Astrocyte (in vitro differentiated cells and primary cell): ENCODE measurements at regions not wholly inside any gene's neighbourhood (a gene's known extent, or its start where the extent isn't known, plus 50 kb on each side); places are given as distances from the start of the nearest gene placed in this dataset.

Experiments
- DNase-seq: peaks from one replicate; pipeline ENCODE4 v3.0.0-alpha.2; 2010; ENCODE audit warnings: low read depth
- FAIRE-seq: peaks from 2 replicates; lab custom pipeline; 2011; peaks lifted over from hg19 to GRCh38; lab: Jason Lieb, UNC
- H2AFZ ChIP-seq: 2 replicates; pipeline ENCODE4 v1.6.0; 2012; ENCODE audit warnings: low read depth, low read length, inconsistent platforms
- H3K27ac ChIP-seq: 2 replicates; pipeline ENCODE4 v1.5.1; 2011; ENCODE audit warnings: low read depth, low read length, inconsistent platforms
- H3K27me3 ChIP-seq: 2 replicates; pipeline ENCODE4 v1.6.0; 2011; ENCODE audit warnings: low read length, inconsistent platforms; ENCODE audit not compliant: insufficient read depth
- H3K36me3 ChIP-seq: 2 replicates; pipeline ENCODE4 v1.5.1; 2011; ENCODE audit warnings: low read length, inconsistent platforms; ENCODE audit not compliant: insufficient read depth
- H3K4me1 ChIP-seq: 2 replicates; pipeline ENCODE4 v1.5.1; 2011; ENCODE audit warnings: low read length, inconsistent platforms; ENCODE audit not compliant: insufficient read depth
- H3K4me2 ChIP-seq: 2 replicates; pipeline ENCODE4 v1.6.0; 2012; ENCODE audit warnings: low read length, inconsistent platforms
- H3K4me3 ChIP-seq: 2 replicates; pipeline ENCODE4 v1.5.1; 2011; ENCODE audit warnings: low read depth, mild to moderate bottlenecking, low read length, inconsistent platforms; ENCODE audit not compliant: insufficient read depth
- H3K79me2 ChIP-seq: 2 replicates; pipeline ENCODE4 v1.6.0; 2012; ENCODE audit warnings: mild to moderate bottlenecking, low read length, inconsistent platforms; ENCODE audit not compliant: insufficient read depth
- H3K9ac ChIP-seq: 2 replicates; pipeline ENCODE4 v1.6.0; 2012; ENCODE audit warnings: mild to moderate bottlenecking, low read length, inconsistent platforms
- H3K9me3 ChIP-seq: 2 replicates; pipeline ENCODE4 v1.5.1; 2012; ENCODE audit warnings: low read depth, mild to moderate bottlenecking, low read length, inconsistent platforms; ENCODE audit not compliant: insufficient read depth
- H4K20me1 ChIP-seq: 2 replicates; pipeline ENCODE4 v1.6.0; 2012; ENCODE audit warnings: low read length, inconsistent platforms; ENCODE audit not compliant: insufficient read depth
- H3K27ac Mint-ChIP-seq: one replicate; pipeline ENCODE4 v1.8.0; 2021; ENCODE audit warnings: mild to moderate bottlenecking, mixed read lengths; ENCODE audit not compliant: unreplicated experiment
- H3K27me3 Mint-ChIP-seq: one replicate; pipeline ENCODE4 v1.8.0; 2021; ENCODE audit warnings: low read depth, mixed read lengths; ENCODE audit not compliant: unreplicated experiment
- H3K36me3 Mint-ChIP-seq: one replicate; pipeline ENCODE4 v1.8.0; 2021; ENCODE audit warnings: low read depth, mixed read lengths; ENCODE audit not compliant: unreplicated experiment
- H3K4me1 Mint-ChIP-seq: one replicate; pipeline ENCODE4 v1.8.0; 2021; ENCODE audit warnings: low read depth, mixed read lengths; ENCODE audit not compliant: unreplicated experiment
- H3K4me3 Mint-ChIP-seq: one replicate; pipeline ENCODE4 v1.8.0; 2021; ENCODE audit warnings: mild to moderate bottlenecking, moderate library complexity, mixed read lengths; ENCODE audit not compliant: unreplicated experiment
- H3K9me3 Mint-ChIP-seq: one replicate; pipeline ENCODE4 v1.8.0; 2021; ENCODE audit warnings: mild to moderate bottlenecking, mixed read lengths; ENCODE audit not compliant: unreplicated experiment
- EZH2 ChIP-seq: IDR thresholded peaks from 2 replicates; pipeline ENCODE4 v1.6.1; 2012; ENCODE audit warnings: mild to moderate bottlenecking, low read length, inconsistent platforms; ENCODE audit not compliant: insufficient read depth
- TF ChIP-seq, protein P1 (sequence below): IDR thresholded peaks from 2 replicates; pipeline ENCODE4 v1.5.1; 2011; ENCODE audit warnings: low read depth, mild to moderate bottlenecking, inconsistent platforms, low read length, moderate library complexity; ENCODE audit not compliant: insufficient read depth

DNA sequence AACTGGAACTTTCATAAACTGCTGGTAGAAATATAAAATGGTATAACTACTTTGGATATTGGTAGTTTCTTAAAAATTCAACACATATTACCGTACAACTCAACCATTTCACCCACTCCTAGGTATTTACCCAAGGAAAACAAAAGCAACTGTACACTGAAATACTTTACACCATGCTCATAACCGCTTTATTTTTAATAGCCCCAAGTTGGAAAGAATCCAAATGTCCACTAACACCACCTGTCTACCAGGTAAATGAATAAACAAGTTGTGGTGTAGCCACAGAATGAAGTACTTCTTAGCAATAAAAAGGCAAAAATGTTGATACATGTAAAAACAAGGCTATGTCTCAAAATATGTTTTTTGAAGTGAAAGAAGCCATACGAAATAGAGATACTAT lies 215.9 kb upstream of the PEX5L start:
- TF ChIP-seq, protein P1, sequence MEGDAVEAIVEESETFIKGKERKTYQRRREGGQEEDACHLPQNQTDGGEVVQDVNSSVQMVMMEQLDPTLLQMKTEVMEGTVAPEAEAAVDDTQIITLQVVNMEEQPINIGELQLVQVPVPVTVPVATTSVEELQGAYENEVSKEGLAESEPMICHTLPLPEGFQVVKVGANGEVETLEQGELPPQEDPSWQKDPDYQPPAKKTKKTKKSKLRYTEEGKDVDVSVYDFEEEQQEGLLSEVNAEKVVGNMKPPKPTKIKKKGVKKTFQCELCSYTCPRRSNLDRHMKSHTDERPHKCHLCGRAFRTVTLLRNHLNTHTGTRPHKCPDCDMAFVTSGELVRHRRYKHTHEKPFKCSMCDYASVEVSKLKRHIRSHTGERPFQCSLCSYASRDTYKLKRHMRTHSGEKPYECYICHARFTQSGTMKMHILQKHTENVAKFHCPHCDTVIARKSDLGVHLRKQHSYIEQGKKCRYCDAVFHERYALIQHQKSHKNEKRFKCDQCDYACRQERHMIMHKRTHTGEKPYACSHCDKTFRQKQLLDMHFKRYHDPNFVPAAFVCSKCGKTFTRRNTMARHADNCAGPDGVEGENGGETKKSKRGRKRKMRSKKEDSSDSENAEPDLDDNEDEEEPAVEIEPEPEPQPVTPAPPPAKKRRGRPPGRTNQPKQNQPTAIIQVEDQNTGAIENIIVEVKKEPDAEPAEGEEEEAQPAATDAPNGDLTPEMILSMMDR, result no peak
- no peak for TF ChIP-seq EZH2
- Histone ChIP-seq H4K20me1 (no peaks in the 10 kb centered on the region), H3K27me3 (no peaks in the 10 kb centered on the region), H3K4me2 (no peak overlapping the region), H3K4me3 (no peak overlapping the region), H3K36me3 (no peaks in the 10 kb centered on the region), H3K9me3 (no peaks in the 10 kb centered on the region), H2AFZ (no peak overlapping the region), H3K27ac (no peak overlapping the region), H3K9ac (no peak overlapping the region), H3K79me2 (no peaks in the 10 kb centered on the region), H3K4me1 (no peaks in the 10 kb centered on the region)
- Mint-ChIP-seq H3K4me3 (no peak overlapping the region), H3K4me1 (no peaks in the 10 kb centered on the region), H3K9me3 (no peaks in the 10 kb centered on the region), H3K27me3 (no peaks in the 10 kb centered on the region), H3K27ac (no peak overlapping the region), H3K36me3 (no peaks in the 10 kb centered on the region)
- FAIRE-seq (no peak), DNase-seq (no peak)

DNA sequence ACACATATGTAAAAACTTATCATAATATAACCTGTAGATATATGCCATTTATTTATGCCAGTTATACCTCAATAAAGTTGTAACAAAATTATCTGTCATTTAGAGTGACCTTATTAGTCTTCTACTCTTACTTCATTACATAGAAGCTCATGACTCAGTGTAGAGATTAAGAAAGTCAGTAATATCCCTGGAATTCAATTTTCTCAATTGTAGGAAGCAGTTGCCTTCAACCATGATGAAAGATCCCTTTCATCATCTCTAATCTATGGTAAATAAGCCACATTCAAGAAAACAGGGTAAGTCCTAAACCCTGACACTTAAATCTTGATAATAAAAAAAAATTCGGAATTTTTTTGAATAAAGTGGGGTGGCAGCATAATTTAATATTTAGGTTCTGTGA lies 216.5 kb upstream of the PEX5L start:
- Mint-ChIP-seq H3K4me3 (no peak overlapping the region), H3K27ac (no peak overlapping the region), H3K9me3 (no peaks in the 10 kb centered on the region), H3K27me3 (no peaks in the 10 kb centered on the region), H3K4me1 (no peaks in the 10 kb centered on the region), H3K36me3 (no peaks in the 10 kb centered on the region)
- H3K27me3 ChIP-seq, result no peaks in the 10 kb centered on the region
- no peak overlapping the region for H3K4me3 ChIP-seq
- no peaks in the 10 kb centered on the region for H4K20me1 ChIP-seq
- H3K4me2 ChIP-seq, result no peak overlapping the region
- no peaks in the 10 kb centered on the region for H3K4me1 ChIP-seq
- H3K36me3 ChIP-seq, result no peaks in the 10 kb centered on the region
- no peak overlapping the region for H3K27ac ChIP-seq
- TF ChIP-seq, protein P1, result no peak
- no peak for TF ChIP-seq EZH2
- H3K79me2 ChIP-seq, result no peaks in the 10 kb centered on the region
- FAIRE-seq, result no peak
- H3K9me3 ChIP-seq, result no peaks in the 10 kb centered on the region
- no peak for DNase-seq
- no peak overlapping the region for H3K9ac ChIP-seq
- no peak overlapping the region for H2AFZ ChIP-seq

DNA sequence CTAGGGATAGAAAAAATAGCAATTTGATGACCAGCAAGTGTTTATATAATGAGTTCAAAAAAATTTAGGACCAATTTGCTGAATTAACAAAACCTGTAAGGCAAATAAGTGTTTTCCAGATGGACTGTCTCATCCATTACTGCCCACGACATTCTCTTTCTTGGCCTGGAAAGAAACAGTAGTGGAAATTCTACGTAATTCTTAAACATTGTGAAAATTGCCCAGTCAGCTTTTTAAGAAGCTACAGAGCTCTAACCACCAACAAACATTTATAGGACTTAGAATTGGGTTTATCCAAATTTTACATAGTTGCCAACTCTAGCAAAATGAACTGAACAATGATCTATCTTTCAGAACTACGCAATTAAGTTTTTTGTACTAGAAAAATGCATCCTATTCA lies 227.7 kb upstream of the PEX5L start:
- H3K4me2 ChIP-seq, result no peak overlapping the region
- no peak overlapping the region for H3K9ac ChIP-seq
- Mint-ChIP-seq H3K9me3 (peaks cover 7% of the 10 kb centered on the region), H3K27me3 (no peaks in the 10 kb centered on the region), H3K4me3 (no peak overlapping the region), H3K27ac (no peak overlapping the region), H3K36me3 (no peaks in the 10 kb centered on the region), H3K4me1 (no peaks in the 10 kb centered on the region)
- H2AFZ ChIP-seq, result no peak overlapping the region
- no peak for FAIRE-seq
- DNase-seq, result no peak
- TF ChIP-seq EZH2, result no peak
- TF ChIP-seq, protein P1, result no peak
- no peak overlapping the region for H3K4me3 ChIP-seq
- H3K27ac ChIP-seq, result no peak overlapping the region
- H4K20me1 ChIP-seq, result no peaks in the 10 kb centered on the region
- H3K27me3 ChIP-seq, result no peaks in the 10 kb centered on the region
- H3K36me3 ChIP-seq, result no peaks in the 10 kb centered on the region
- no peaks in the 10 kb centered on the region for H3K79me2 ChIP-seq
- no peaks in the 10 kb centered on the region for H3K9me3 ChIP-seq
- no peaks in the 10 kb centered on the region for H3K4me1 ChIP-seq
